ENCODE measurements at regions not wholly inside any gene's neighbourhood (a gene's known extent, or its start where the extent isn't known, plus 50 kb on each side); places are given as distances from the start of the nearest gene placed in this dataset.
"Not testable (repeated sequence)": the region's sequence is repeated elsewhere in the genome, so short reads cannot be mapped to it uniquely, and the experiment has no call there.

GRCh38 chr5:124913329-124913653 lies 166.9 kb upstream of the ZNF608 start:
- no peak for DNase-seq (ENCODE audit: low read depth)
- no peak for TF ChIP-seq CTCF (conservative IDR thresholded peaks at IDR 0.05; ENCODE audit: low read length)
- H3K4me3 ChIP-seq (ENCODE audit: low read length), result no peak overlapping the region

- not testable (repeated sequence) for DNase-seq (ENCODE audit: low read depth); H3K4me3 ChIP-seq (ENCODE audit: low read length)
Observed at GRCh38 chr5:124916313-124916712, 169.9 kb upstream of the ZNF608 start.

- no peak overlapping the region for H3K4me3 ChIP-seq (ENCODE audit: low read length)
- DNase-seq (ENCODE audit: low read depth), result no peak
- no peak for TF ChIP-seq CTCF (conservative IDR thresholded peaks at IDR 0.05; ENCODE audit: low read length)
Observed at GRCh38 chr5:124918618-124919017, 172.2 kb upstream of the ZNF608 start.

GRCh38 chr5:124919076-124919475 lies 172.6 kb upstream of the ZNF608 start:
- no peak for DNase-seq (ENCODE audit: low read depth)
- TF ChIP-seq CTCF (conservative IDR thresholded peaks at IDR 0.05; ENCODE audit: low read length), result no peak
- no peak overlapping the region for H3K4me3 ChIP-seq (ENCODE audit: low read length)

GRCh38 chr5:124919747-124920525 lies 173.5 kb upstream of the ZNF608 start:
- H3K4me3 ChIP-seq (ENCODE audit: low read length), result no peak overlapping the region
- no peak for TF ChIP-seq CTCF (conservative IDR thresholded peaks at IDR 0.05; ENCODE audit: low read length)
- no peak for DNase-seq (ENCODE audit: low read depth)

- no peak overlapping the region for H3K4me3 ChIP-seq (ENCODE audit: low read length)
- TF ChIP-seq CTCF (conservative IDR thresholded peaks at IDR 0.05; ENCODE audit: low read length), result no peak
Observed at GRCh38 chr5:124920909-124921666, 174.6 kb upstream of the ZNF608 start.

GRCh38 chr5:124921694-124922093 lies 175.3 kb upstream of the ZNF608 start:
- H3K4me3 ChIP-seq (ENCODE audit: low read length), result no peak overlapping the region
- TF ChIP-seq CTCF (conservative IDR thresholded peaks at IDR 0.05; ENCODE audit: low read length), result no peak
- no peak for DNase-seq (ENCODE audit: low read depth)

More at GRCh38 chr5:124920909-124921666, 174.6 kb upstream of the ZNF608 start:
- no peak for DNase-seq (ENCODE audit: low read depth)
